ENCODE measurements at regions not wholly inside any gene's neighbourhood (a gene's known extent, or its start where the extent isn't known, plus 50 kb on each side); places are given as distances from the start of the nearest gene placed in this dataset.

- TF ChIP-seq ZNF10 (CRISPR knock-in tag; IDR thresholded peaks at IDR 0.05; ENCODE audit: borderline replicate concordance, low read depth), result no peak
- TF ChIP-seq MAFF (IDR thresholded peaks at IDR 0.05; ENCODE audit: low read depth, low read length), result 0 out of 2 replicates have a peak, but pooled peaks have one; percentile 30
- no peak for TF ChIP-seq ZNF597 (CRISPR knock-in tag; IDR thresholded peaks at IDR 0.05)
These were observed 189.1 kb upstream of the DTNA start (continued) for GRCh38 chr18:34521040-34521439.

- no TSS peak for BruUV-seq (replicated peaks)
- POLR2A ChIA-PET, result no interaction called here
- no peak for DNase-seq (ENCODE audit: low spot score)
- TF ChIP-seq SP2 (CRISPR knock-in tag; IDR thresholded peaks at IDR 0.05) (no peak), GLI4 (CRISPR knock-in tag; IDR thresholded peaks at IDR 0.05; ENCODE audit: borderline replicate concordance) (no peak), ZNF792 (CRISPR knock-in tag; IDR thresholded peaks at IDR 0.05) (no peak), PAXIP1 (CRISPR knock-in tag; conservative IDR thresholded peaks at IDR 0.05) (no peak), REXO4 (CRISPR knock-in tag; IDR thresholded peaks at IDR 0.05; ENCODE audit: borderline replicate concordance) (no peak), PHF5A (CRISPR knock-in tag; IDR thresholded peaks at IDR 0.05; ENCODE audit: low read depth, unreplicated experiment) (no peak), HOMEZ (CRISPR knock-in tag; IDR thresholded peaks at IDR 0.05; ENCODE audit: low read depth) (no peak), HES4 (CRISPR knock-in tag; IDR thresholded peaks at IDR 0.05; ENCODE audit: borderline replicate concordance) (no peak), NBN (conservative IDR thresholded peaks at IDR 0.05) (no peak), EEA1 (CRISPR knock-in tag; IDR thresholded peaks at IDR 0.05; ENCODE audit: borderline replicate concordance) (no peak), FOSL1 (CRISPR knock-in tag; IDR thresholded peaks at IDR 0.05; ENCODE audit: borderline replicate concordance) (no peak), ZNF501 (CRISPR knock-in tag; IDR thresholded peaks at IDR 0.05) (no peak), SAP130 (CRISPR knock-in tag; IDR thresholded peaks at IDR 0.05; ENCODE audit: low read depth) (no peak)
These were observed 187.5 kb upstream of the DTNA start for GRCh38 chr18:34522603-34523002.

More at GRCh38 chr18:34522603-34523002, 187.5 kb upstream of the DTNA start:
- H3K9me3 ChIP-seq (ENCODE audit: low read length), result no peaks in the 10 kb centered on the region
- no peak overlapping the region for H3K4me3 ChIP-seq (replicated peaks in 1 of 3; ENCODE audit: insufficient read depth in 1 of 3, low read depth in 2 of 3, low read length in 3 of 3)
- FAIRE-seq (no peak), ATAC-seq (no peak)
- H3K27ac ChIP-seq (ENCODE audit: extremely low read length, insufficient read depth, low read length), result no peak overlapping the region
- H3K4me1 ChIP-seq (ENCODE audit: insufficient read depth, low read length), result no peaks in the 10 kb centered on the region
- 92% methylated on average over 3 of the region's 3 CpGs for WGBS (ENCODE audit: low lambda C conversion rate)
- H3K27me3 ChIP-seq (ENCODE audit: control insufficient read depth in 1 of 2, insufficient read depth in 2 of 2, low read length in 2 of 2), result no peaks in the 10 kb centered on the region
- H3K4me2 ChIP-seq (ENCODE audit: low read depth, low read length), result no peak overlapping the region
- no peaks in the 10 kb centered on the region for H3K36me3 ChIP-seq (replicated peaks in 1 of 2; ENCODE audit: control insufficient read depth in 1 of 2, insufficient read depth in 2 of 2, low read length in 2 of 2)
- H3K79me2 ChIP-seq (ENCODE audit: insufficient read depth, low read length), result no peaks in the 10 kb centered on the region
- CTCF ChIA-PET (ENCODE audit: low intra/inter-chr PET ratio, low total read pairs), result no interaction called here
- H4K20me1 ChIP-seq (ENCODE audit: insufficient read depth, low read length), result no peaks in the 10 kb centered on the region
- in situ Hi-C loops (cut with HindIII; ENCODE audit: extremely low pct_ligation_motif_present, low pct_unique_long_range_greater_than_20kb), result no loop called here
- intact Hi-C loops (cut with micrococcal nuclease; ENCODE audit: unreplicated experiment), result no loop called here
- no peak overlapping the region for H2AFZ ChIP-seq (ENCODE audit: low read length)
- no peak overlapping the region for H3K9ac ChIP-seq (ENCODE audit: insufficient read depth, low read depth, low read length)
